ENCODE measurements at regions not wholly inside any gene's neighbourhood (a gene's known extent, or its start where the extent isn't known, plus 50 kb on each side); places are given as distances from the start of the nearest gene placed in this dataset.
A peak's percentile ranks its signal among the peaks of the same experiment; 100 is the strongest.
"Not testable (repeated sequence)": the region's sequence is repeated elsewhere in the genome, so short reads cannot be mapped to it uniquely, and the experiment has no call there.

GRCh38 chr18:76715012-76715610, 107.2 kb upstream of the ZNF236 start:
- no peak for DNase-seq

- DNase-seq, result no peak
These were observed 108.9 kb upstream of the ZNF236 start for GRCh38 chr18:76713432-76713831.

- DNase-seq, result no peak
These were observed 109.7 kb upstream of the ZNF236 start for GRCh38 chr18:76712511-76713140.

GRCh38 chr18:76710646-76711520, 111.5 kb upstream of the ZNF236 start:
- DNase-seq, result no peak

GRCh38 chr18:76709659-76710645, 112.4 kb upstream of the ZNF236 start:
- peak; percentile 59 for DNase-seq

GRCh38 chr18:76708722-76709353, 113.5 kb upstream of the ZNF236 start:
- DNase-seq, result no peak

GRCh38 chr18:76708071-76708721, 114.2 kb upstream of the ZNF236 start:
- no peak for DNase-seq

- DNase-seq, result no peak
These were observed 114.8 kb upstream of the ZNF236 start for GRCh38 chr18:76707534-76707933.

- DNase-seq, result not testable (repeated sequence)
These were observed 117.8 kb upstream of the ZNF236 start for GRCh38 chr18:76704589-76704988.

GRCh38 chr18:76699923-76700322, 122.4 kb upstream of the ZNF236 start:
- no peak for DNase-seq

GRCh38 chr18:76697441-76697901, 124.9 kb upstream of the ZNF236 start:
- DNase-seq, result no peak

GRCh38 chr18:76691800-76692199, 130.6 kb upstream of the ZNF236 start:
- no peak for DNase-seq

GRCh38 chr18:76689646-76690264, 132.6 kb upstream of the ZNF236 start:
- no peak for DNase-seq

- DNase-seq, result no peak
These were observed 133.5 kb upstream of the ZNF236 start for GRCh38 chr18:76688724-76689472.

- DNase-seq, result no peak
These were observed 134.9 kb upstream of the ZNF236 start for GRCh38 chr18:76687304-76687962.

GRCh38 chr18:76686737-76687231, 135.6 kb upstream of the ZNF236 start:
- DNase-seq, result no peak

GRCh38 chr18:76685860-76686259, 136.5 kb upstream of the ZNF236 start:
- DNase-seq, result no peak

GRCh38 chr18:76685402-76685801, 137.0 kb upstream of the ZNF236 start:
- no peak for DNase-seq

- DNase-seq, result no peak
These were observed 138.1 kb upstream of the ZNF236 start for GRCh38 chr18:76684265-76684664.

- DNase-seq, result no peak
These were observed 142.4 kb upstream of the ZNF236 start for GRCh38 chr18:76679945-76680344.

Data from CD4-positive, alpha-beta T cell treated with Interleukin-15 for 1 hour (primary cell).